SK-N-MC (cell line): ENCODE measurements at regions not wholly inside any gene's neighbourhood (a gene's known extent, or its start where the extent isn't known, plus 50 kb on each side); places are given as distances from the start of the nearest gene placed in this dataset.
"Not testable (repeated sequence)": the region's sequence is repeated elsewhere in the genome, so short reads cannot be mapped to it uniquely, and the experiment has no call there.

Source experiments
- DNase-seq: peaks from one replicate; pipeline ENCODE4 v3.0.0-alpha.2; 2011; ENCODE audit warnings: low read depth, low spot score
- H3K27ac ChIP-seq: fragments of 200-600 bp; sonication (generic); 2 replicates; pipeline ENCODE4 v1.5.1; 2016; ENCODE audit warnings: mixed run types
- H3K36me3 ChIP-seq: fragments of 200-600 bp; sonication (generic); 2 replicates; pipeline ENCODE4 v1.6.1; 2017; ENCODE audit warnings: antibody characterized with exemption, low read length, mixed read lengths; ENCODE audit not compliant: insufficient read depth
- H3K4me3 ChIP-seq: fragments of 200-600 bp; sonication (generic); 2 replicates; pipeline ENCODE4 v1.5.1; 2016
- H3K9ac ChIP-seq: fragments of 200-600 bp; sonication (generic); 2 replicates; pipeline ENCODE4 v1.8.0; 2017; ENCODE audit warnings: mixed run types, mixed read lengths; ENCODE audit not compliant: insufficient read length
- H3K9me3 ChIP-seq: fragments of 200-600 bp; sonication (generic); 2 replicates; pipeline ENCODE4 v1.6.1; 2017; ENCODE audit warnings: low read depth, mild to moderate bottlenecking, antibody characterized with exemption, low read length, moderate library complexity, mixed read lengths
- EZH2 ChIP-seq: fragments of 200-600 bp; sonication (generic); IDR thresholded peaks from one replicate; pipeline ENCODE4 v1.6.1; 2017; ENCODE audit warnings: antibody characterized with exemption
- FOXP2 ChIP-seq: optimal IDR thresholded peaks from 2 replicates; pipeline ENCODE3; 2011; ENCODE audit warnings: mild to moderate bottlenecking, moderate library complexity; ENCODE audit not compliant: insufficient read depth; ENCODE audit errors: extremely low read length, control extremely low read depth
- POLR2AphosphoS5 ChIP-seq: IDR thresholded peaks from 2 replicates; pipeline ENCODE4 v1.6.1; 2012; ENCODE audit warnings: mild to moderate bottlenecking, low read depth, low read length, borderline replicate concordance

DNA sequence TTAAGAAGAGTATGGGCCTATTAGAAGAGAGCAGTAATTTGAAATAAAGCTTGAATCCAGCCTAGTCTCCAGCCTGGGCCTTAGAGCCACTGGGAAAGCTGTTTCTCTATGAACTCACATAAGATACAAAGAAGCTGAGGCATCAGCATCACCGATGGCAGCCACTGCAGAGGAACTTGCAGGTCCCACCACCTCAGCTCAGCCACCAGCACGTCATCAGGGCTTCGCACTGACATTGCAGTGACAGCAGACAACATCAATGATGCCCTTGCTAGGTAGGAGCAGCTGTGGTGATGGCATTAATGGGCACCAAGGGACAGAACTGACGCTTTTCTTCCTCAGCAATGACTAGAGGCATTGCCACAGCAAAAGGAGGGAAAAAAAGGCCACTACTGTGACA, 67.7 kb upstream of the CDC42EP3 start:
- no peak for DNase-seq
- H3K4me3 ChIP-seq, result no peak overlapping the region
- no peaks in the 10 kb centered on the region for H3K9me3 ChIP-seq
- TF ChIP-seq FOXP2 (no peak), POLR2AphosphoS5 (no peak), EZH2 (no peak)
- H3K27ac ChIP-seq, result no peak overlapping the region
- H3K9ac ChIP-seq, result no peak overlapping the region
- no peaks in the 10 kb centered on the region for H3K36me3 ChIP-seq

DNA sequence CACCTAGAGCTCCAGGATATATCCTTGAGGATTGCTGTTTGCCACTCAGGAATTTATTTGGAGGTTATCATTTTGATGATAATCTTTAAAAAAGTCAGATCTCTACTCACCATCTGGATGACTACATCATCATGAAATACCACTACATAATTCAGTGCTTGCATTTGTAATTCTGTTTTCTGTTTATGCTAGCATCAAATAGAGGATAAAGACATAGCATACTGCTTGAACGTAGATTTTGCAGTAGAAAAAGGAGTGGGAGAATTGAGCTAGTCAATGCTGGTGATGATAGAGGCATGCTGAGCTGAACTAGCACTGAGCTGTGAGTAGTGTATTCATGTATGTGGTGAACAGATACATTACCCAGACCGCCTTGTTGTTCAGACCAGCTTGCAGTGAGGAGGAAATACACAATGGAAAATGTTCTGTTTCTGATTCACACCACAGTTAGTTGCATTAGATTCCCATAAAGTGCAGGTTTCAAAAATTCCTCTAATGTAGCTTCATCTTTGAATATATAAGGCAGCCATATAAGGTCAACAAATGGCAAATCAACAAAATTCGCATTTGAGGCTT, 68.8 kb upstream of the CDC42EP3 start:
- Histone ChIP-seq H3K27ac (no peak overlapping the region), H3K36me3 (no peaks in the 10 kb centered on the region), H3K4me3 (no peak overlapping the region), H3K9me3 (no peaks in the 10 kb centered on the region), H3K9ac (no peak overlapping the region)
- DNase-seq, result no peak
- TF ChIP-seq POLR2AphosphoS5 (no peak), FOXP2 (no peak), EZH2 (no peak)

DNA sequence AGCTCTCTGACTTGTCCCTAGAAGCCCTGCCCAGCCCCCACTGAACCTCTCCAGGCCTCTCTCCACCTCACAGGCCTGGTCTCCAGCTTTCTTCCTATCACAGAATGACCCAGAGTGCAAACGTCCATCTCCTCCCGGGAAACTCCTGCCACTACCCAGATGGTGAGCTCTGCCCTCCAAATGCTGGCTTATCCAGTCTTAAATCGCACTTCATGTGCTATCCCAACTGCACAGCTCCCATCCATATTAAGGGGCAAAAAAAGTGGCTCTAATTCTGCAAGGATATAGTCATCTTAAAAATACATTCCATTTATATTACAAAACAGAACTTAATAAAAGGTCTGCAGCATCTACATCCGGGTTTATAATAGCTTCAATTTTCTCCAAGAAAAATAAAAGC, 70.8 kb upstream of the CDC42EP3 start:
- no peak for DNase-seq
- Histone ChIP-seq H3K9ac (no peak overlapping the region), H3K27ac (no peak overlapping the region), H3K36me3 (no peaks in the 10 kb centered on the region), H3K4me3 (no peak overlapping the region), H3K9me3 (no peaks in the 10 kb centered on the region)
- TF ChIP-seq POLR2AphosphoS5, result no peak
- no peak for TF ChIP-seq FOXP2
- no peak for TF ChIP-seq EZH2

DNA sequence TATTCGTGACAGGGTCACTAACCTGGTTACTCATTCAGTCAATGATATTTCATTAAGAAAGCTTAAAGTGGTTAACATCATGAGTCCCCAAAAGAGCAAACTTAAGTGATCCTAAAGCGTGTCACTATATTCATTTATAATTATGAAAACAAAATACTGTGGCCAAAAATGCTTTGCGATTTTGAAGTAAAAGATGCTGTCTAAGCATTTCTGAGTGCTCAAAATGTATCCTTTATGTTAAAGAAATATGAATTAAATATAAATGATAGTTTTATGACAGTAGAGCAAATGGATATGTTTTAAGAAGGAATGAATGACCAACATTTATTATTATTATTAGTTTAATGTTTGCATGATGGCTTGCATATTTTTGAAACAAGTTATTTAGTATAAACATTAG, 72.6 kb upstream of the CDC42EP3 start:
- H3K9ac ChIP-seq, result no peak overlapping the region
- H3K27ac ChIP-seq, result no peak overlapping the region
- H3K36me3 ChIP-seq, result no peaks in the 10 kb centered on the region
- H3K4me3 ChIP-seq, result no peak overlapping the region
- no peak for TF ChIP-seq FOXP2
- no peak for TF ChIP-seq POLR2AphosphoS5
- no peak for TF ChIP-seq EZH2
- no peaks in the 10 kb centered on the region for H3K9me3 ChIP-seq
- DNase-seq, result no peak

DNA sequence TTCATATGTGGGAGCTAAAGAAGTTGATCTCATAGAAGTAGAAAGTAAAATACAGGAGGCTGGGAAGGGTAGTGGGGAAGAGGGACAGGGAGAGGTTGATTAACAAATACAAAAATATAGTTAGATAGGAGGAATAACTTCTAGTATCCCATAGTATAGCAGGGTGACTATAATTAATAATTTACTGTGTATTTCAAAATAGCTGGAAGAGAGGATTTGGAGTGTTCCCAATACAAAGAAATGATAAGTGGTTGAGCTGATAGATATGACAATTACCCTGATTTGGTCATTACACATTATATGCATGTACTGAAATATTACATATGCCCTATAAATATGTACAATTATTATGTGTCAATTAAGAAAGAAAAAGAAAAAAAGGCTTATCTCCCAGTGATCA, 73.5 kb upstream of the CDC42EP3 start:
- H3K4me3 ChIP-seq, H3K27ac ChIP-seq, H3K9me3 ChIP-seq, H3K36me3 ChIP-seq, DNase-seq, H3K9ac ChIP-seq: not testable (repeated sequence)

DNA sequence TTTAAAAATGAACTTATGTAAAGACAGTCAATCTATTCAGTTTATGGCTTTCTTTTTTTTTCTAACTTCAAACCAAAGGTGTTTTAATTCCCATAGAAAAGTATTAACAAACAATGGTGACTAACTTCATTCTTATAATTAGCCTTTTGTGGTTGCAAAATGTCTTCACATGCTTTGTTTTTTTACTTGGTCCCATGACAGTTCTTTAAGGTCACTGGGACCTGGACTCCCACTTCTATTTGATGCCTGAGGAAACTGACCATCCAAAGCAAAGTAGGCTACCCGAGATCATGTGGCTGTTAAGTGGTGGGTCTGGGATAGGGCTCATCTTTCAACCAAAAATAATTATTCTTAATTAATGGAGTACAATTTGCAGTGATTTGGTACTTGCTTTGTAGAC, 74.6 kb upstream of the CDC42EP3 start:
- not testable (repeated sequence) for H3K9ac ChIP-seq, DNase-seq, H3K9me3 ChIP-seq, H3K27ac ChIP-seq, H3K4me3 ChIP-seq, H3K36me3 ChIP-seq

DNA sequence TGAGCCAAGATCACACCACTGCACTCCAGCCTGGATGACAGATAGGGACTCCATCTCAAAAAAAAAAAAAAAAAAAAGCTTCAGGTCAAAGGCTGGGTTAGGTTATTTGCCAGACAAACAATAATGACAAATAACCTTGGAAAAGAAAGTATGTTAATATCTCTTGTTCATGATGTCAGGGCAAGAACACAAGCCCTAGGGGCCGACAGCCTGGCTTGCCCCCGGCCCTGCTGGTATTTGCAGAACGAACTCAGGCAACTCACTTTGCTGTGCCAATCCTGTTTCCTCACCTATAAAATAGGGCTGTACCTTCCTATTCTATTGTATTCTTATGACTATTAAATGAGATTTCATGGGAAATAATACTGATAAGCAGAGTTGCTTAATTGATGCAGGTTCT, 75.4 kb upstream of the CDC42EP3 start:
- Histone ChIP-seq H3K27ac (no peak overlapping the region), H3K4me3 (no peak overlapping the region), H3K36me3 (no peaks in the 10 kb centered on the region), H3K9ac (no peak overlapping the region), H3K9me3 (no peaks in the 10 kb centered on the region)
- TF ChIP-seq EZH2, result no peak
- no peak for TF ChIP-seq POLR2AphosphoS5
- no peak for TF ChIP-seq FOXP2
- DNase-seq, result no peak

DNA sequence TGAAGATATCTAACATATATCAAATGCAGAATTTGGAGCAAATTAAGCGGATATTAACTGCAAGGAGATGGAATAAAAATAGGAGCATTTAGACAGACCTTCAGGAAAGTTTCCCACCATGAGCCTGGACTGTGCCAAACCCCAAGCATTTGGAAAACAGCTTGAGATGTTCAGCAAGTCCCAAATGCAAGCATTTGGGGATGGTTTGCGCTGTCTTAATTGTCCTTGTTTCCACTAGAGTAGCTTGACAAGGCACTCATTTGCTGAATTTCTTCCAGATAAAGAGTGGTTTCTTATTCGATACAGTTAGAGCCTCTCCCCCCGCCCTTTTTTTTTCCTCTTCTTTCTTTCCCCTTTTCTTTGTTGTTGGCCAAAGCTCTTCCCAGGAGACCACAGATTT, 77.1 kb upstream of the CDC42EP3 start:
- Histone ChIP-seq H3K36me3 (no peaks in the 10 kb centered on the region), H3K27ac (no peak overlapping the region), H3K9ac (no peak overlapping the region), H3K9me3 (no peaks in the 10 kb centered on the region), H3K4me3 (no peak overlapping the region)
- TF ChIP-seq FOXP2 (no peak), EZH2 (no peak), POLR2AphosphoS5 (no peak)
- no peak for DNase-seq

DNA sequence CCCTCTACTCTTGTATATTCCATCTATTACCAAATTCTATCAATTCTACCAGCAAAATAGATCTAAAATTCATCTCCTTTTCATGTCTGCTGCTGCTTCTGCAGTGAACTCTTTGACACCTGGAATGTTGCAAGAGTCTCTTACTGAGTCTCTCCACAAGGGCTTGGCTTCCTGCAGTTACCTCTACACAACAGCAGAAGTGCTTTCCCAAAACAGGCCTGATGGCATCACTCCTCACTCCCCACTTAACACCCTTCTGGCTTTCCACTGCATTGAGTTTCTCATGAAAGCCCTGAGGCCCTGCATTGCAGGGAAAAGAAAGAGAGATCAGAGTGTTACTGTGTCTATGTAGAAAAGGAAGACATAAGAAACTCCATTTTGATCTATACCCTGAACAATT, 78.8 kb upstream of the CDC42EP3 start:
- DNase-seq, H3K36me3 ChIP-seq, H3K27ac ChIP-seq, H3K9me3 ChIP-seq, H3K4me3 ChIP-seq, H3K9ac ChIP-seq: not testable (repeated sequence)

DNA sequence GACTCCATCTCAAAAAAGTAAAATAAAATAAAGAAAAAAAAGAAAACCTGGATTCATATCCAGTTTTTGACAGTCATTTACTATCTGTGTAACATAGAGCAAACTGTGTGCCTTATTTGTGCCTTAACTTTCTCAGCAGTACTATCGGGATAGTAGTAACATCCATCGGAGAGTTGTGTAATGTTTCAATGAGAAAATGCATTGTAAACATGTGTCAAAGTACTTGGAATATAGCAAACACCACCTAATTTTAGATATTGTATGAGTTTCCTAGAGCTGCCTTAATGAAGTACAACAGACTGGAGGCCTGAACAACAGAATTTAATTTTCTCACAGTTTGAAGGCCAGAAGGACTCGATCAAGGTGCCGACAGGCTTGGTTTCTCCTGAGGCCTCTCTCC, 81.3 kb upstream of the CDC42EP3 start:
- TF ChIP-seq EZH2 (no peak), POLR2AphosphoS5 (no peak), FOXP2 (no peak)
- Histone ChIP-seq H3K4me3 (no peak overlapping the region), H3K9ac (no peak overlapping the region), H3K36me3 (no peaks in the 10 kb centered on the region), H3K27ac (no peak overlapping the region), H3K9me3 (no peaks in the 10 kb centered on the region)
- no peak for DNase-seq
